IPS-15b (cell line): ENCODE measurements at regions not wholly inside any gene's neighbourhood (a gene's known extent, or its start where the extent isn't known, plus 50 kb on each side); places are given as distances from the start of the nearest gene placed in this dataset.

Experiments used
- H3K27me3 ChIP-seq: one replicate; pipeline ENCODE4 v1.6.1; 2013; ENCODE audit warnings: low read length; ENCODE audit not compliant: control insufficient read depth, insufficient read depth
- H3K36me3 ChIP-seq: one replicate; pipeline ENCODE4 v1.6.1; 2013; ENCODE audit warnings: low read length; ENCODE audit not compliant: control insufficient read depth, insufficient read depth
- H3K4me1 ChIP-seq: one replicate; pipeline ENCODE4 v1.6.1; 2013; ENCODE audit warnings: mild to moderate bottlenecking, low read length; ENCODE audit not compliant: control insufficient read depth, insufficient read depth
- H3K4me3 ChIP-seq: one replicate; pipeline ENCODE4 v1.5.1; 2013; ENCODE audit warnings: low read depth, low read length
- H3K9ac ChIP-seq: one replicate; pipeline ENCODE4 v1.6.1; 2013; ENCODE audit warnings: low read depth, mild to moderate bottlenecking, low read length
- H3K9me3 ChIP-seq: one replicate; pipeline ENCODE4 v1.6.1; 2013; ENCODE audit warnings: mild to moderate bottlenecking, low read length; ENCODE audit not compliant: control insufficient read depth, insufficient read depth

- Histone ChIP-seq H3K4me3 (no peak overlapping the region), H3K9ac (no peak overlapping the region), H3K9me3 (no peaks in the 10 kb centered on the region), H3K4me1 (no peaks in the 10 kb centered on the region), H3K36me3 (no peaks in the 10 kb centered on the region), H3K27me3 (no peaks in the 10 kb centered on the region)
Measured at GRCh38 chr2:147521936-147522335, 322.9 kb upstream of the ACVR2A start.

- H3K4me3 ChIP-seq = no peak overlapping the region
- no peaks in the 10 kb centered on the region for H3K27me3 ChIP-seq
- H3K9me3 ChIP-seq = no peaks in the 10 kb centered on the region
- no peak overlapping the region for H3K9ac ChIP-seq
- H3K36me3 ChIP-seq = no peaks in the 10 kb centered on the region
- no peaks in the 10 kb centered on the region for H3K4me1 ChIP-seq
Measured at GRCh38 chr2:147520817-147521216, 324.0 kb upstream of the ACVR2A start.

DNA sequence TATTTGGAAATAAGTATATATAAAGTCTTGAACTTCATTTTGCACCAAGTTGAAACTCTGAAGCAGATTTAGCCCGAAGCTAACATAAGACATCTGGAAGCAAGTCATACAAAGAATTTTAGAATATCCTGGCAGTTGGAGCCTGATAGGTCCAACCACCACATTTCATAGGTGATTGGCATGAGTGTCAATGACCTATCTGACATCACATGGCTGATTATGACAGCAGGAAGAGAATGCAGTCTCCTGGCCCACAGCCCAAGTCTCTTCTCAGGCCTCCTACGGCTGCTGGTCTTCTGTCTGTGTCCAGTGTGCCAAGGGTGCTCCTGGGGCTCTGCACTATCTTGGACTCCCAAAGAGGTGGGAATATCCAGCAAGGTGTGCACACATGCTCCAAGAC, 325.7 kb upstream of the ACVR2A start:
- no peaks in the 10 kb centered on the region for H3K4me1 ChIP-seq
- no peaks in the 10 kb centered on the region for H3K27me3 ChIP-seq
- H3K36me3 ChIP-seq = no peaks in the 10 kb centered on the region
- H3K9ac ChIP-seq = no peak overlapping the region
- H3K4me3 ChIP-seq = no peak overlapping the region
- no peaks in the 10 kb centered on the region for H3K9me3 ChIP-seq

DNA sequence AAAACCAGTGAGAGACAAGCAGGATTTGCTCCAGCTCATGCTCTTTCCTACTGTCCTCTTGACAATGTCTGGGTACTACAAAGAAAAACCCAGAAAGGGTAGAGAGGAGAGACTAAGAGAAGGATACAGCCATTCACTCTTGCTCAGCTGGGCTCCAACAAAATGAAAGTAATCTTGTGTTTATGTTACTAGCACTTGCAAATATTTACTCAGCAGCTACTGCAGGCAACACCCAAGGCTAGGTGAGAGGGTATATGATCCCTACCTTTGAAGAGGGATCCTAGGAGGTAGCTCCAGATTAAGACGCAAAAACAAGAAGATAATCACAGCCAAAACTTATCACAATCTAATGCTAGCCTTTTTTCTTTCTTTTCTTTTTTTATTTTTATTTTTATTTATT, 329.6 kb upstream of the ACVR2A start:
- Histone ChIP-seq H3K4me1 (no peaks in the 10 kb centered on the region), H3K4me3 (no peak overlapping the region), H3K9me3 (no peaks in the 10 kb centered on the region), H3K27me3 (no peaks in the 10 kb centered on the region), H3K9ac (no peak overlapping the region), H3K36me3 (no peaks in the 10 kb centered on the region)

GRCh38 chr2:147512206-147512605, 332.6 kb upstream of the ACVR2A start:
- H3K4me3 ChIP-seq = no peak overlapping the region

DNA sequence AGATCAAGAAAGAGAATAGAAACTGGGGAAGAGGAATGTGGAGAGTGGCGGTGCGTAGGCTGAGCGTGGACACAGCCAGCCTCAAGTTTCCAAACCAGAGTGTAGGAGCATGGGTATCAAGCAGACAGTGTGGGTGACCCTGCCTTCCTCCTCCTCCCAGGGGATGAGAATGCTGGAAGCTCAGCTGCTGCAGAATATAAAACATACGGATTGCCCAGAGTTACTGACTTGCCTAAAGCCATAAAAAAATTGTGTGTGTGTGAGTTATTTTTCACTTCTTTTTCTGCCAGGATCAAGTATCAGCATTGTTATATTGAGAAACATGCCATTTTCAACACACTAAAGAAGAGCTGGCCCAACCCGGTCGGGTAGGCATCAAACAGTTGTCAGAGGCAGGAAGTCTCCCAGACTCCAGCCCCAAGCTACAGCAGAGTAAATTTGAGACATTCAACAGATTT, 333.3 kb upstream of the ACVR2A start:
- Histone ChIP-seq H3K4me1 (no peaks in the 10 kb centered on the region), H3K27me3 (no peaks in the 10 kb centered on the region), H3K4me3 (no peak overlapping the region), H3K36me3 (no peaks in the 10 kb centered on the region), H3K9me3 (no peaks in the 10 kb centered on the region), H3K9ac (no peak overlapping the region)

More at GRCh38 chr2:147512206-147512605, 332.6 kb upstream of the ACVR2A start:
- H3K36me3 ChIP-seq = no peaks in the 10 kb centered on the region
- no peaks in the 10 kb centered on the region for H3K27me3 ChIP-seq
- H3K9me3 ChIP-seq = no peaks in the 10 kb centered on the region
- H3K4me1 ChIP-seq = no peaks in the 10 kb centered on the region
- no peak overlapping the region for H3K9ac ChIP-seq

GRCh38 chr2:147509821-147510220, 335.0 kb upstream of the ACVR2A start:
- Histone ChIP-seq H3K4me3 (no peak overlapping the region), H3K27me3 (no peaks in the 10 kb centered on the region), H3K9ac (no peak overlapping the region), H3K9me3 (no peaks in the 10 kb centered on the region), H3K4me1 (no peaks in the 10 kb centered on the region), H3K36me3 (no peaks in the 10 kb centered on the region)

- Histone ChIP-seq H3K4me1 (no peaks in the 10 kb centered on the region), H3K9me3 (no peaks in the 10 kb centered on the region), H3K4me3 (no peak overlapping the region), H3K36me3 (no peaks in the 10 kb centered on the region), H3K27me3 (no peaks in the 10 kb centered on the region), H3K9ac (no peak overlapping the region)
Measured at GRCh38 chr2:147506889-147507288, 337.9 kb upstream of the ACVR2A start.

GRCh38 chr2:147502711-147503290, 342.0 kb upstream of the ACVR2A start:
- no peaks in the 10 kb centered on the region for H3K9me3 ChIP-seq
- H3K27me3 ChIP-seq = no peaks in the 10 kb centered on the region

DNA sequence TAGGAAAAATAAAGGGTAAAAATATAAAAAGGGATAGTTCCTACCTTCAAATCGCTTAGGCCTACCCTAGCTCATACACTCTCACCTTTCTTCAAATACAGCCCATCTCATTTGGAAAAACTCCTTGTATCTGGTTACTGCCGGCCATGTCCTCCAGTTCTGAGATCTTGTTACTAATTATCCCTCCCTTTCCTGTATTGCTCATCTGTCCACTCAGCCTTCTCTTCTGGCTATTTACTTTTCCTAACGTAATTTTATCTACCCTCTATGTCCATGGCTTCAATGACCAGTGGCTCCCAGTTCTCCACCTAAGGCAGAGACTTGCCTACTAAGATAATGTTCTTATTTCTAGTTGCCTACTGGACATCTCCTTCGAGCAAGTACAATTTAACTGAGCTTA, 342.9 kb upstream of the ACVR2A start:
- no peak overlapping the region for H3K4me3 ChIP-seq
- no peaks in the 10 kb centered on the region for H3K27me3 ChIP-seq
- H3K9me3 ChIP-seq = no peaks in the 10 kb centered on the region
- H3K36me3 ChIP-seq = no peaks in the 10 kb centered on the region
- H3K4me1 ChIP-seq = no peaks in the 10 kb centered on the region
- H3K9ac ChIP-seq = no peak overlapping the region

More at GRCh38 chr2:147502711-147503290, 342.0 kb upstream of the ACVR2A start:
- Histone ChIP-seq H3K4me1 (no peaks in the 10 kb centered on the region), H3K9ac (no peak overlapping the region), H3K36me3 (no peaks in the 10 kb centered on the region), H3K4me3 (no peak overlapping the region)

DNA sequence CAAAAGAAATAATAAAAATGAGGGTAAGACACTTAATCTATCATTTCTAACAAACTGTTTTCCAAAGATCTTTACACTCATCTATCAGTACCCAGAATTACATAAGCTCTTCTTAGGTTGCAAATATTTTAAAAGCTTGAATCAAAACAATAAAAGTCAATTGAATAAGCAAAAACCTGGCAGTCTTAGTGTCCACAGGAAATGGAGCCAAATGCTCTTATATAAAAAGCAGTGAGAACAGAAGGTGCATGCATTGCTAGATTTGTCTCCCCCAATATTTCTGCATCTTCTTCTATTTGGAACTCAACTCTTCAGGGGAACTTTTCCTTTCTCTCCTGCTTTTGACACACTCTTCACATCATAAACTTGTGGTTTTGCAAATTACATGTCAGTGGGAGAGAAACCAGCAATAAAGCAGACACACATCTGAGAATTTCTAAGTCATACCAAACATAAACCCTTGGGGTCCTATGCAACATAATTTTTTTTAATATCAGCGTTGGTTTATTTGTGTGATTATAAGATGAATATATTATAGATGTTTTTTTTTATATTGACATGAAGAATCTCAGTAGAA, 343.9 kb upstream of the ACVR2A start:
- no peak overlapping the region for H3K4me3 ChIP-seq
- H3K27me3 ChIP-seq = no peaks in the 10 kb centered on the region
- H3K36me3 ChIP-seq = no peaks in the 10 kb centered on the region
- H3K9ac ChIP-seq = no peak overlapping the region
- no peaks in the 10 kb centered on the region for H3K4me1 ChIP-seq
- no peaks in the 10 kb centered on the region for H3K9me3 ChIP-seq

DNA sequence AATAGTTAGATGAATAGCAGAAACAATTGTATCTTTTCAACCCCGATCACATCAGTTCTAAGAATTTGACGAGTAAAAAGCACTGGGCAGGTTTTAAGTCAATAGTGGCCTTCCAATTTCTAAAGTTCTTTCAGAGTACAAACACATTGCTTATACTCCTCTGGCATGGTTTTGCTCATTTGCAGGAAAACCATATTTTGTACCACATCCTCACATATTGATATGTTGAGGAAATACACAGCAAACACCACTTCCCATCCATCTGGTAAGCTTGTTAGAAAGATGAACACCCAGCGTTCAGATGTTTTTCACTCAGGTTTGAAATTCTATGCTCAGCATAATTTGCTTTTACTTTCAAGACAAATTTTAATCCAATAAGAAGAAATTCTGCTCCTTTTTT, 344.6 kb upstream of the ACVR2A start:
- Histone ChIP-seq H3K27me3 (no peaks in the 10 kb centered on the region), H3K9ac (no peak overlapping the region), H3K4me1 (no peaks in the 10 kb centered on the region), H3K4me3 (no peak overlapping the region), H3K9me3 (no peaks in the 10 kb centered on the region), H3K36me3 (no peaks in the 10 kb centered on the region)
